K562 (cell line): ENCODE measurements at regions not wholly inside any gene's neighbourhood (a gene's known extent, or its start where the extent isn't known, plus 50 kb on each side); places are given as distances from the start of the nearest gene placed in this dataset.

Experiments used
- ATAC-seq: fragments of 200-7000 bp; cut with Tn5 transposase; 3 replicates; pipeline ENCODE4 v1.9.1; 2020; ENCODE audit warnings: moderate library complexity
- BruUV-seq: library from RNA; stranded (reverse); fragments of 400-500 nt; replicated peaks from 2 replicates; lab custom pipeline; 2021; lab: Mats Ljungman, UMichigan
- CTCF ChIA-PET: fragments of 300-600 bp; formaldehyde crosslinking; extraction: SDS; loops from one replicate; lab custom pipeline; 2021; ENCODE audit warnings: low intra/inter-chr PET ratio; lab: Yijun Ruan, JAX
- POLR2A ChIA-PET: fragments of 300-600, 350-650 bp; sonication (Branson Sonifier 250); formaldehyde crosslinking; extraction: SDS; loops from one replicate; lab custom pipeline; 2021; ENCODE audit warnings: antibody characterized with exemption, inconsistent platforms; lab: Yijun Ruan, JAX
- DNase-seq, 4 experiments: peaks; one replicate each; pipeline versions ENCODE4 v3.0.0 to v3.0.0-alpha.2; 2011 to 2018; ENCODE audit warnings: low spot score in 3 of 4, mixed read lengths in 3 of 4; ENCODE audit errors: extremely low read depth in 1 of 4
- FAIRE-seq: peaks from 2 replicates; lab custom pipeline; 2011; peaks lifted over from hg19 to GRCh38; lab: Jason Lieb, UNC
- H2AFZ ChIP-seq: 2 replicates; pipeline ENCODE4 v1.6.0; 2011; ENCODE audit warnings: low read depth, low read length, control low read depth, inconsistent platforms
- H3K27ac ChIP-seq: fragments of 200-600 bp; 3 replicates; pipeline ENCODE4 v1.8.0; 2011; ENCODE audit warnings: low read depth, mild to moderate bottlenecking, control low read depth, inconsistent platforms, low read length, moderate library complexity, mixed read lengths; ENCODE audit errors: extremely low read depth
- H3K27me3 ChIP-seq, 2 experiments: fragments of 300-600 bp in 1 of 2; 2 replicates in 1 of 2; 3 replicates in 1 of 2; pipeline versions ENCODE4 v1.6.0 to v1.8.0; 2011; ENCODE audit warnings: inconsistent platforms in 2 of 2, low read length in 2 of 2, mild to moderate bottlenecking in 1 of 2, mixed read lengths in 1 of 2, moderate library complexity in 1 of 2; ENCODE audit not compliant: control insufficient read depth in 2 of 2, insufficient read depth in 2 of 2
- H3K36me3 ChIP-seq: fragments of 300-600 bp; 3 replicates; pipeline ENCODE4 v1.8.0; 2011; ENCODE audit warnings: mild to moderate bottlenecking, low read length, inconsistent platforms; ENCODE audit not compliant: control insufficient read depth, insufficient read depth
- H3K4me1 ChIP-seq, 2 experiments: fragments of 200-600 bp in 1 of 2; replicated peaks in 1 of 2; 2 replicates in 1 of 2; 3 replicates in 1 of 2; pipeline versions ENCODE4 v1.5.1 to v1.8.0; 2011; ENCODE audit warnings: inconsistent platforms in 2 of 2, low read length in 2 of 2, mild to moderate bottlenecking in 1 of 2, mixed read lengths in 1 of 2, moderate library complexity in 1 of 2; ENCODE audit not compliant: control insufficient read depth in 2 of 2, insufficient read depth in 2 of 2
- H3K4me2 ChIP-seq: 2 replicates; pipeline ENCODE4 v1.6.1; 2011; ENCODE audit warnings: low read length, control low read depth, inconsistent platforms, mixed read lengths; ENCODE audit not compliant: insufficient read depth
- H3K4me3 ChIP-seq: fragments of 200-600 bp; sonication (generic), shearing (Covaris generic); 2 replicates; pipeline ENCODE4 v1.5.1; 2016; ENCODE audit warnings: control low read depth, inconsistent platforms
- H3K79me2 ChIP-seq: fragments of 200-600 bp; 3 replicates; pipeline ENCODE4 v1.8.0; 2011; ENCODE audit warnings: low read length, inconsistent platforms; ENCODE audit not compliant: control insufficient read depth, insufficient read depth
- H3K9ac ChIP-seq, 2 experiments: 2 replicates each; pipeline versions ENCODE4 v1.6.0 to v1.6.1; 2011; ENCODE audit warnings: low read depth in 2 of 2, low read length in 2 of 2, control low read depth in 1 of 2, inconsistent platforms in 1 of 2, mild to moderate bottlenecking in 1 of 2, mixed read lengths in 1 of 2; ENCODE audit not compliant: insufficient read depth in 1 of 2
- H3K9me1 ChIP-seq: one replicate; pipeline ENCODE4 v1.6.0; 2011; ENCODE audit warnings: inconsistent platforms, mild to moderate bottlenecking, low read length, moderate library complexity; ENCODE audit not compliant: control insufficient read depth, insufficient read depth
- H3K9me3 ChIP-seq: replicated peaks from 2 replicates; pipeline ENCODE4 v1.5.1; 2011; ENCODE audit warnings: low read depth, low read length, inconsistent platforms; ENCODE audit not compliant: control insufficient read depth, insufficient read depth
- H4K20me1 ChIP-seq: replicated peaks from 2 replicates; pipeline ENCODE4 v1.6.1; 2011; ENCODE audit warnings: low read length, inconsistent platforms, mixed read lengths; ENCODE audit not compliant: control insufficient read depth, insufficient read depth
- GATAD2B ChIP-seq: fragments of 450-650 bp; IDR thresholded peaks from 2 replicates; pipeline ENCODE4 v1.6.1; 2017; ENCODE audit warnings: mild to moderate bottlenecking, borderline replicate concordance
- PCBP1 ChIP-seq: fragments of 200-400 bp; formaldehyde crosslinking; IDR thresholded peaks from 2 replicates; pipeline ENCODE4 v1.6.1; 2018; ENCODE audit warnings: mild to moderate bottlenecking, low read depth, low read length; ENCODE audit not compliant: poor library complexity, severe bottlenecking
- PTRF ChIP-seq: fragments of 450-650 bp; IDR thresholded peaks from 2 replicates; pipeline ENCODE4 v1.6.1; 2016; ENCODE audit warnings: mild to moderate bottlenecking, missing genetic modification characterization, missing compliant biosample characterization
- SIX5 ChIP-seq, 2 experiments: IDR thresholded peaks; 2 replicates each; pipeline ENCODE4 v1.6.1; 2011; ENCODE audit warnings: low read length in 2 of 2, borderline replicate concordance in 1 of 2, low read depth in 1 of 2, mild to moderate bottlenecking in 1 of 2, moderate library complexity in 1 of 2; ENCODE audit not compliant: insufficient read depth in 1 of 2
- SMAD3 ChIP-seq: fragments of 450-650 bp; formaldehyde crosslinking; conservative IDR thresholded peaks from 2 replicates; pipeline ENCODE4 v1.4.0; 2020; ENCODE audit warnings: mild to moderate bottlenecking
- SREBF2 ChIP-seq: sonication (generic); formaldehyde crosslinking; IDR thresholded peaks from 2 replicates; pipeline ENCODE4 v1.4.0; 2020; ENCODE audit warnings: mild to moderate bottlenecking, missing genetic modification reagents
- SRSF9 ChIP-seq: fragments of 200-400 bp; formaldehyde crosslinking; IDR thresholded peaks from 2 replicates; pipeline ENCODE4 v1.6.1; 2017; ENCODE audit warnings: low read depth, low read length, borderline replicate concordance
- STAT5A ChIP-seq: IDR thresholded peaks from 2 replicates; pipeline ENCODE4 v1.6.1; 2012; ENCODE audit warnings: low read length, inconsistent platforms, borderline replicate concordance
- ZBTB8A ChIP-seq: fragments of 450-650 bp; IDR thresholded peaks from 2 replicates; pipeline ENCODE4 v1.6.1; 2018; ENCODE audit warnings: mild to moderate bottlenecking, moderate library complexity; ENCODE audit not compliant: partially characterized antibody
- ZEB2 ChIP-seq: fragments of 450-650 bp; IDR thresholded peaks from 2 replicates; pipeline ENCODE4 v1.6.1; 2016
- ZKSCAN8 ChIP-seq: fragments of 200-800 bp; sonication (Bioruptor generic); IDR thresholded peaks from 2 replicates; pipeline ENCODE4 v1.6.1; 2016; ENCODE audit warnings: missing genetic modification characterization, missing compliant biosample characterization
- ZNF316 ChIP-seq: fragments of 450-650 bp; IDR thresholded peaks from 2 replicates; pipeline ENCODE4 v1.6.1; 2016
- ZNF77 ChIP-seq: fragments of 250-450 bp; sonication (Bioruptor Pico); IDR thresholded peaks from 2 replicates; pipeline ENCODE4 v1.5.0; 2020
- WGBS: fragments of 100-300 bp; shearing (Covaris generic); methylation state at CpG from one replicate; pipeline ENCODE4 v1.1.6; 2016; ENCODE audit warnings: low coverage, mixed read lengths; ENCODE audit not compliant: insufficient coverage; ENCODE audit errors: missing lambda C conversion rate; 5-methylcytosine and 5-hydroxymethylcytosine counted together
- in situ Hi-C: fragments of 300-500 bp; cut with MboI; formaldehyde crosslinking; loops from 4 replicates; pipeline ENCODE4 v1.15.0; 2018; ENCODE audit warnings: inconsistent platforms, mixed read lengths
- intact Hi-C: fragments of 100-400 bp; cut with micrococcal nuclease; formaldehyde crosslinking; loops from 2 replicates; pipeline ENCODE4 v1.14.2; 2022
- TF ChIP-seq, protein P1 (sequence below): sonication (generic); formaldehyde crosslinking; IDR thresholded peaks from 2 replicates; pipeline ENCODE4 v1.8.1; 2023; ENCODE audit warnings: mild to moderate bottlenecking, missing genetic modification reagents
- TF ChIP-seq, protein P2 (sequence below): fragments of 150-350 bp; IDR thresholded peaks from 2 replicates; pipeline ENCODE4 v1.6.1; 2014; ENCODE audit warnings: low read depth, mild to moderate bottlenecking, low read length, borderline replicate concordance
- TF ChIP-seq, protein P3 (sequence below), 2 experiments: fragments of 250-450 bp in 1 of 2; fragments of 450-650 bp in 1 of 2; sonication (Bioruptor Pico) in 1 of 2; IDR thresholded peaks; 2 replicates each; pipeline versions ENCODE4 v1.6.1 to v1.8.0; 2016 to 2021; ENCODE audit warnings: mild to moderate bottlenecking in 2 of 2, moderate library complexity in 2 of 2, missing compliant biosample characterization in 1 of 2, missing genetic modification characterization in 1 of 2
- TF ChIP-seq, protein P4 (sequence below): fragments of 450-650 bp; conservative IDR thresholded peaks from 2 replicates; pipeline ENCODE4 v1.6.1; 2016; ENCODE audit warnings: missing genetic modification characterization, low read depth, mild to moderate bottlenecking, missing compliant biosample characterization, moderate library complexity

DNA sequence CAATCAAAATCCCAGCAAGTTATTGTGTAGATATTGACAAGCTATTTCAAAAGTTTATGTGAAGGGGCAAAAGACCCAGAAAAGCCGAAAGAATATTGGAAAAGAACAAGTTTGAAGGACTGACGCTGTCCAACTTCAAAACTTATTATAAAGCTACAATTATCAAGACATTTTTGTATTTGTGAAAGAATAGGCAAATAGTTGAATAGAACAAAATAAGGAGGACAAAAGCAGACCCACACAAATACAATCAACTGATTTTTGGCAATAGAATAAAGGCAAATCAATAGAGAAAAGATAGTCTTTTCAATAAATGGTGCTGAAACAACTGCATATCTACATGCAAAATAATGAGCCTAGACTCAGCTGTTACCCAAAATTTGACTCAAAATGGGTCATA is 807.7 kb upstream of the CDH6 start:
- BruUV-seq: no TSS peak
- no peaks in the 10 kb centered on the region for H3K9me1 ChIP-seq
- FAIRE-seq (no peak), DNase-seq (no peak), ATAC-seq (no peak)
- H3K79me2 ChIP-seq: no peaks in the 10 kb centered on the region
- H3K27me3 ChIP-seq: no peaks in the 10 kb centered on the region
- POLR2A ChIA-PET: no interaction called here
- H3K9me3 ChIP-seq: no peaks in the 10 kb centered on the region
- no peaks in the 10 kb centered on the region for H3K4me1 ChIP-seq
- H2AFZ ChIP-seq: no peak overlapping the region
- no peak overlapping the region for H3K4me3 ChIP-seq
- H3K4me2 ChIP-seq: no peak overlapping the region
- in situ Hi-C loops: no loop called here
- CTCF ChIA-PET: no interaction called here
- intact Hi-C loops: no loop called here
- 0% methylated on average over 2 of the region's 2 CpGs for WGBS
- no peaks in the 10 kb centered on the region for H3K36me3 ChIP-seq
- no peak overlapping the region for H3K9ac ChIP-seq
- TF ChIP-seq SREBF2 (CRISPR knock-in tag) (no peak), ZBTB8A (no peak), SIX5 (IDR thresholded peaks at IDR 0.05; ENCODE audit: borderline replicate concordance in 1 of 2, insufficient read depth in 1 of 2, low read depth in 1 of 2, low read length in 2 of 2) (no peak), GATAD2B (no peak), PCBP1 (no peak), ZNF77 (CRISPR knock-in tag) (no peak), PTRF (tag) (no peak), ZKSCAN8 (no peak), ZNF316 (no peak), SRSF9 (no peak), ZEB2 (no peak), SMAD3 (no peak), STAT5A (no peak)
- TF ChIP-seq, protein P1, sequence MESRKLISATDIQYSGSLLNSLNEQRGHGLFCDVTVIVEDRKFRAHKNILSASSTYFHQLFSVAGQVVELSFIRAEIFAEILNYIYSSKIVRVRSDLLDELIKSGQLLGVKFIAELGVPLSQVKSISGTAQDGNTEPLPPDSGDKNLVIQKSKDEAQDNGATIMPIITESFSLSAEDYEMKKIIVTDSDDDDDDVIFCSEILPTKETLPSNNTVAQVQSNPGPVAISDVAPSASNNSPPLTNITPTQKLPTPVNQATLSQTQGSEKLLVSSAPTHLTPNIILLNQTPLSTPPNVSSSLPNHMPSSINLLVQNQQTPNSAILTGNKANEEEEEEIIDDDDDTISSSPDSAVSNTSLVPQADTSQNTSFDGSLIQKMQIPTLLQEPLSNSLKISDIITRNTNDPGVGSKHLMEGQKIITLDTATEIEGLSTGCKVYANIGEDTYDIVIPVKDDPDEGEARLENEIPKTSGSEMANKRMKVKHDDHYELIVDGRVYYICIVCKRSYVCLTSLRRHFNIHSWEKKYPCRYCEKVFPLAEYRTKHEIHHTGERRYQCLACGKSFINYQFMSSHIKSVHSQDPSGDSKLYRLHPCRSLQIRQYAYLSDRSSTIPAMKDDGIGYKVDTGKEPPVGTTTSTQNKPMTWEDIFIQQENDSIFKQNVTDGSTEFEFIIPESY (CRISPR knock-in tag): no peak
- TF ChIP-seq, protein P2, sequence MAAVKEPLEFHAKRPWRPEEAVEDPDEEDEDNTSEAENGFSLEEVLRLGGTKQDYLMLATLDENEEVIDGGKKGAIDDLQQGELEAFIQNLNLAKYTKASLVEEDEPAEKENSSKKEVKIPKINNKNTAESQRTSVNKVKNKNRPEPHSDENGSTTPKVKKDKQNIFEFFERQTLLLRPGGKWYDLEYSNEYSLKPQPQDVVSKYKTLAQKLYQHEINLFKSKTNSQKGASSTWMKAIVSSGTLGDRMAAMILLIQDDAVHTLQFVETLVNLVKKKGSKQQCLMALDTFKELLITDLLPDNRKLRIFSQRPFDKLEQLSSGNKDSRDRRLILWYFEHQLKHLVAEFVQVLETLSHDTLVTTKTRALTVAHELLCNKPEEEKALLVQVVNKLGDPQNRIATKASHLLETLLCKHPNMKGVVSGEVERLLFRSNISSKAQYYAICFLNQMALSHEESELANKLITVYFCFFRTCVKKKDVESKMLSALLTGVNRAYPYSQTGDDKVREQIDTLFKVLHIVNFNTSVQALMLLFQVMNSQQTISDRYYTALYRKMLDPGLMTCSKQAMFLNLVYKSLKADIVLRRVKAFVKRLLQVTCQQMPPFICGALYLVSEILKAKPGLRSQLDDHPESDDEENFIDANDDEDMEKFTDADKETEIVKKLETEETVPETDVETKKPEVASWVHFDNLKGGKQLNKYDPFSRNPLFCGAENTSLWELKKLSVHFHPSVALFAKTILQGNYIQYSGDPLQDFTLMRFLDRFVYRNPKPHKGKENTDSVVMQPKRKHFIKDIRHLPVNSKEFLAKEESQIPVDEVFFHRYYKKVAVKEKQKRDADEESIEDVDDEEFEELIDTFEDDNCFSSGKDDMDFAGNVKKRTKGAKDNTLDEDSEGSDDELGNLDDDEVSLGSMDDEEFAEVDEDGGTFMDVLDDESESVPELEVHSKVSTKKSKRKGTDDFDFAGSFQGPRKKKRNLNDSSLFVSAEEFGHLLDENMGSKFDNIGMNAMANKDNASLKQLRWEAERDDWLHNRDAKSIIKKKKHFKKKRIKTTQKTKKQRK: no peak
- TF ChIP-seq, protein P3, sequence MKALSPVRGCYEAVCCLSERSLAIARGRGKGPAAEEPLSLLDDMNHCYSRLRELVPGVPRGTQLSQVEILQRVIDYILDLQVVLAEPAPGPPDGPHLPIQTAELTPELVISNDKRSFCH (CRISPR knock-in tag; IDR thresholded peaks at IDR 0.05): no peak
- TF ChIP-seq, protein P3 (tag; IDR thresholded peaks at IDR 0.05): no peak
- TF ChIP-seq, protein P4, sequence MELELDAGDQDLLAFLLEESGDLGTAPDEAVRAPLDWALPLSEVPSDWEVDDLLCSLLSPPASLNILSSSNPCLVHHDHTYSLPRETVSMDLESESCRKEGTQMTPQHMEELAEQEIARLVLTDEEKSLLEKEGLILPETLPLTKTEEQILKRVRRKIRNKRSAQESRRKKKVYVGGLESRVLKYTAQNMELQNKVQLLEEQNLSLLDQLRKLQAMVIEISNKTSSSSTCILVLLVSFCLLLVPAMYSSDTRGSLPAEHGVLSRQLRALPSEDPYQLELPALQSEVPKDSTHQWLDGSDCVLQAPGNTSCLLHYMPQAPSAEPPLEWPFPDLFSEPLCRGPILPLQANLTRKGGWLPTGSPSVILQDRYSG: no peak
- H4K20me1 ChIP-seq: no peaks in the 10 kb centered on the region
- H3K27ac ChIP-seq: no peak overlapping the region
